HEK293 (cell line): ENCODE measurements at regions not wholly inside any gene's neighbourhood (a gene's known extent, or its start where the extent isn't known, plus 50 kb on each side); places are given as distances from the start of the nearest gene placed in this dataset.

Source experiments
- AEBP2 ChIP-seq: fragments of 450-650 bp; formaldehyde crosslinking; IDR thresholded peaks from 2 replicates; pipeline ENCODE4 v1.5.1; 2016; ENCODE audit warnings: missing biosample characterization, missing genetic modification characterization, borderline replicate concordance
- ATF2 ChIP-seq: fragments of 450-650 bp; formaldehyde crosslinking; IDR thresholded peaks from 2 replicates; pipeline ENCODE4 v1.5.1; 2016; ENCODE audit warnings: missing biosample characterization, missing genetic modification characterization, low read depth
- BCL11B ChIP-seq: fragments of 450-650 bp; formaldehyde crosslinking; IDR thresholded peaks from 2 replicates; pipeline ENCODE4 v1.5.1; 2016; ENCODE audit warnings: low read depth, missing biosample characterization, missing genetic modification characterization
- HOXA7 ChIP-seq: sonication (generic); formaldehyde crosslinking; IDR thresholded peaks from 2 replicates; pipeline ENCODE4 v1.8.1; 2022; ENCODE audit warnings: missing genetic modification reagents, borderline replicate concordance
- HOXC10 ChIP-seq: sonication (generic); formaldehyde crosslinking; IDR thresholded peaks from 2 replicates; pipeline ENCODE4 v1.8.1; 2023; ENCODE audit warnings: mild to moderate bottlenecking, missing genetic modification reagents
- KLF10 ChIP-seq: fragments of 450-650 bp; IDR thresholded peaks from 2 replicates; pipeline ENCODE4 v1.5.1; 2018; ENCODE audit warnings: missing biosample characterization, mild to moderate bottlenecking, missing genetic modification characterization
- SETDB1 ChIP-seq: IDR thresholded peaks from one replicate; pipeline ENCODE4 v1.6.1; 2017; ENCODE audit warnings: mild to moderate bottlenecking, low read length, moderate library complexity, mixed read lengths; ENCODE audit not compliant: insufficient read length
- TSHZ1 ChIP-seq: fragments of 450-650 bp; formaldehyde crosslinking; IDR thresholded peaks from 2 replicates; pipeline ENCODE4 v1.5.1; 2016; ENCODE audit warnings: missing biosample characterization, missing genetic modification characterization, borderline replicate concordance
- ZBTB8A ChIP-seq: fragments of 450-650 bp; formaldehyde crosslinking; IDR thresholded peaks from 2 replicates; pipeline ENCODE4 v1.5.1; 2016; ENCODE audit warnings: missing biosample characterization, missing genetic modification characterization
- ZFP41 ChIP-seq: fragments of 450-650 bp; formaldehyde crosslinking; IDR thresholded peaks from 2 replicates; pipeline ENCODE4 v1.5.1; 2016; ENCODE audit warnings: missing biosample characterization, missing genetic modification characterization, borderline replicate concordance
- ZNF121 ChIP-seq: fragments of 450-650 bp; formaldehyde crosslinking; IDR thresholded peaks from 2 replicates; pipeline ENCODE4 v1.5.1; 2016; ENCODE audit warnings: missing biosample characterization, missing genetic modification characterization
- ZNF132 ChIP-seq: fragments of 450-650 bp; formaldehyde crosslinking; IDR thresholded peaks from 2 replicates; pipeline ENCODE4 v1.5.1; 2017; ENCODE audit warnings: missing biosample characterization, missing genetic modification characterization, borderline replicate concordance
- ZNF133 ChIP-seq: fragments of 450-650 bp; formaldehyde crosslinking; IDR thresholded peaks from 2 replicates; pipeline ENCODE4 v1.5.1; 2016; ENCODE audit warnings: missing biosample characterization, missing genetic modification characterization
- ZNF184 ChIP-seq: fragments of 450-650 bp; IDR thresholded peaks from 2 replicates; pipeline ENCODE4 v1.5.1; 2018; ENCODE audit warnings: missing biosample characterization, mild to moderate bottlenecking, missing genetic modification characterization
- ZNF311 ChIP-seq: fragments of 450-650 bp; formaldehyde crosslinking; IDR thresholded peaks from 2 replicates; pipeline ENCODE4 v1.5.1; 2017; ENCODE audit warnings: missing biosample characterization, missing genetic modification characterization, borderline replicate concordance
- ZNF324 ChIP-seq: fragments of 450-650 bp; formaldehyde crosslinking; IDR thresholded peaks from 2 replicates; pipeline ENCODE4 v1.5.1; 2016; ENCODE audit warnings: missing biosample characterization, missing genetic modification characterization
- ZNF404 ChIP-seq: fragments of 450-650 bp; formaldehyde crosslinking; IDR thresholded peaks from 2 replicates; pipeline ENCODE4 v1.5.1; 2017; ENCODE audit warnings: missing biosample characterization, missing genetic modification characterization
- ZNF529 ChIP-seq: fragments of 450-650 bp; formaldehyde crosslinking; IDR thresholded peaks from 2 replicates; pipeline ENCODE4 v1.5.1; 2017; ENCODE audit warnings: missing genetic modification characterization, missing biosample characterization; ENCODE audit not compliant: insufficient replicate concordance
- ZNF544 ChIP-seq: fragments of 450-650 bp; formaldehyde crosslinking; IDR thresholded peaks from 2 replicates; pipeline ENCODE4 v1.5.0; 2017; ENCODE audit warnings: missing biosample characterization, missing genetic modification characterization
- ZNF654 ChIP-seq: fragments of 450-650 bp; formaldehyde crosslinking; IDR thresholded peaks from 2 replicates; pipeline ENCODE4 v1.5.1; 2016; ENCODE audit warnings: low read depth, missing biosample characterization, missing genetic modification characterization
- ZNF658 ChIP-seq: fragments of 450-650 bp; formaldehyde crosslinking; IDR thresholded peaks from 2 replicates; pipeline ENCODE4; 2016; ENCODE audit warnings: missing biosample characterization, missing genetic modification characterization
- ZNF701 ChIP-seq: fragments of 450-650 bp; formaldehyde crosslinking; IDR thresholded peaks from 2 replicates; pipeline ENCODE4 v1.5.1; 2016; ENCODE audit warnings: missing biosample characterization, missing genetic modification characterization
- TF ChIP-seq, protein P1 (sequence below): fragments of 450-650 bp; formaldehyde crosslinking; IDR thresholded peaks from 2 replicates; pipeline ENCODE4 v1.5.1; 2016; ENCODE audit warnings: missing biosample characterization, missing genetic modification characterization
- TF ChIP-seq, protein P2 (sequence below): fragments of 450-650 bp; formaldehyde crosslinking; IDR thresholded peaks from 2 replicates; pipeline ENCODE4 v1.5.1; 2016; ENCODE audit warnings: missing biosample characterization, missing genetic modification characterization
- TF ChIP-seq, protein P3 (sequence below): fragments of 450-650 bp; formaldehyde crosslinking; IDR thresholded peaks from 2 replicates; pipeline ENCODE4 v1.5.1; 2016; ENCODE audit warnings: missing biosample characterization, missing genetic modification characterization
- TF ChIP-seq, protein P4 (sequence below): fragments of 450-650 bp; formaldehyde crosslinking; IDR thresholded peaks from 2 replicates; pipeline ENCODE4 v1.5.1; 2016; ENCODE audit warnings: missing biosample characterization, missing genetic modification characterization

- TF ChIP-seq, protein P1, sequence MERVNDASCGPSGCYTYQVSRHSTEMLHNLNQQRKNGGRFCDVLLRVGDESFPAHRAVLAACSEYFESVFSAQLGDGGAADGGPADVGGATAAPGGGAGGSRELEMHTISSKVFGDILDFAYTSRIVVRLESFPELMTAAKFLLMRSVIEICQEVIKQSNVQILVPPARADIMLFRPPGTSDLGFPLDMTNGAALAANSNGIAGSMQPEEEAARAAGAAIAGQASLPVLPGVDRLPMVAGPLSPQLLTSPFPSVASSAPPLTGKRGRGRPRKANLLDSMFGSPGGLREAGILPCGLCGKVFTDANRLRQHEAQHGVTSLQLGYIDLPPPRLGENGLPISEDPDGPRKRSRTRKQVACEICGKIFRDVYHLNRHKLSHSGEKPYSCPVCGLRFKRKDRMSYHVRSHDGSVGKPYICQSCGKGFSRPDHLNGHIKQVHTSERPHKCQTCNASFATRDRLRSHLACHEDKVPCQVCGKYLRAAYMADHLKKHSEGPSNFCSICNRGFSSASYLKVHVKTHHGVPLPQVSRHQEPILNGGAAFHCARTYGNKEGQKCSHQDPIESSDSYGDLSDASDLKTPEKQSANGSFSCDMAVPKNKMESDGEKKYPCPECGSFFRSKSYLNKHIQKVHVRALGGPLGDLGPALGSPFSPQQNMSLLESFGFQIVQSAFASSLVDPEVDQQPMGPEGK (tag by site-specific recombination) = no peak
- TF ChIP-seq ZNF311 (tag by site-specific recombination) (no peak), ZNF133 (tag by site-specific recombination) (no peak), ZNF701 (tag by site-specific recombination) (no peak), KLF10 (tag by site-specific recombination) (no peak; the same call in 1 of the 2 replicates), ZFP41 (tag by site-specific recombination) (no peak), ZNF404 (tag by site-specific recombination) (no peak), ZNF544 (no peak), ZNF132 (no peak), ZNF658 (tag by site-specific recombination) (no peak), AEBP2 (tag by site-specific recombination) (no peak), ZNF184 (no peak; the same call in 1 of the 2 replicates), SETDB1 (no peak), ZNF654 (tag by site-specific recombination) (no peak), HOXA7 (CRISPR knock-in tag) (no peak), ZNF324 (tag by site-specific recombination) (no peak), BCL11B (tag by site-specific recombination) (no peak), ZNF529 (no peak), ZNF121 (tag by site-specific recombination) (no peak), ATF2 (tag by site-specific recombination) (no peak), ZBTB8A (tag by site-specific recombination) (no peak), HOXC10 (no peak), TSHZ1 (tag by site-specific recombination) (peak; percentile 50; the same call in 1 of the 2 replicates)
- TF ChIP-seq, protein P2, sequence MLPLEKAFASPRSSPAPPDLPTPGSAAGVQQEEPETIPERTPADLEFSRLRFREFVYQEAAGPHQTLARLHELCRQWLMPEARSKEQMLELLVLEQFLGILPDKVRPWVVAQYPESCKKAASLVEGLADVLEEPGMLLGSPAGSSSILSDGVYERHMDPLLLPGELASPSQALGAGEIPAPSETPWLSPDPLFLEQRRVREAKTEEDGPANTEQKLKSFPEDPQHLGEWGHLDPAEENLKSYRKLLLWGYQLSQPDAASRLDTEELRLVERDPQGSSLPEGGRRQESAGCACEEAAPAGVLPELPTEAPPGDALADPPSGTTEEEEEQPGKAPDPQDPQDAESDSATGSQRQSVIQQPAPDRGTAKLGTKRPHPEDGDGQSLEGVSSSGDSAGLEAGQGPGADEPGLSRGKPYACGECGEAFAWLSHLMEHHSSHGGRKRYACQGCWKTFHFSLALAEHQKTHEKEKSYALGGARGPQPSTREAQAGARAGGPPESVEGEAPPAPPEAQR (tag by site-specific recombination) = no peak
- TF ChIP-seq, protein P3, sequence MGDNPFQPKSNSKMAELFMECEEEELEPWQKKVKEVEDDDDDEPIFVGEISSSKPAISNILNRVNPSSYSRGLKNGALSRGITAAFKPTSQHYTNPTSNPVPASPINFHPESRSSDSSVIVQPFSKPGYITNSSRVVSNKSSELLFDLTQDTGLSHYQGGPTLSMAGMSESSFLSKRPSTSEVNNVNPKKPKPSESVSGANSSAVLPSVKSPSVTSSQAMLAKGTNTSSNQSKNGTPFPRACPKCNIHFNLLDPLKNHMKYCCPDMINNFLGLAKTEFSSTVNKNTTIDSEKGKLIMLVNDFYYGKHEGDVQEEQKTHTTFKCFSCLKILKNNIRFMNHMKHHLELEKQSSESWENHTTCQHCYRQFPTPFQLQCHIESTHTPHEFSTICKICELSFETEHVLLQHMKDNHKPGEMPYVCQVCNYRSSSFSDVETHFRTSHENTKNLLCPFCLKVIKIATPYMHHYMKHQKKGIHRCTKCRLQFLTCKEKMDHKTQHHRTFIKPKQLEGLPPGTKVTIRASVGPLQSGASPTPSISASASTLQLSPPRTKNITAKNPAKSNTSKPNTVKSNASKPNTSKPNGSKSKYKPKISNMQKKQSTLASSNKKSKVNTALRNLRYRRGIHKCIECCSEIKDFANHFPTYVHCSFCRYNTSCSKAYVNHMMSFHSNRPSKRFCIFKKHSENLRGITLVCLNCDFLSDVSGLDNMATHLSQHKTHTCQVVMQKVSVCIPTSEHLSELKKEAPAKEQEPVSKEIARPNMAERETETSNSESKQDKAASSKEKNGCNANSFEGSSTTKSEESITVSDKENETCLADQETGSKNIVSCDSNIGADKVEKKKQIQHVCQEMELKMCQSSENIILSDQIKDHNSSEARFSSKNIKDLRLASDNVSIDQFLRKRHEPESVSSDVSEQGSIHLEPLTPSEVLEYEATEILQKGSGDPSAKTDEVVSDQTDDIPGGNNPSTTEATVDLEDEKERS (tag by site-specific recombination) = no peak
- TF ChIP-seq, protein P4, sequence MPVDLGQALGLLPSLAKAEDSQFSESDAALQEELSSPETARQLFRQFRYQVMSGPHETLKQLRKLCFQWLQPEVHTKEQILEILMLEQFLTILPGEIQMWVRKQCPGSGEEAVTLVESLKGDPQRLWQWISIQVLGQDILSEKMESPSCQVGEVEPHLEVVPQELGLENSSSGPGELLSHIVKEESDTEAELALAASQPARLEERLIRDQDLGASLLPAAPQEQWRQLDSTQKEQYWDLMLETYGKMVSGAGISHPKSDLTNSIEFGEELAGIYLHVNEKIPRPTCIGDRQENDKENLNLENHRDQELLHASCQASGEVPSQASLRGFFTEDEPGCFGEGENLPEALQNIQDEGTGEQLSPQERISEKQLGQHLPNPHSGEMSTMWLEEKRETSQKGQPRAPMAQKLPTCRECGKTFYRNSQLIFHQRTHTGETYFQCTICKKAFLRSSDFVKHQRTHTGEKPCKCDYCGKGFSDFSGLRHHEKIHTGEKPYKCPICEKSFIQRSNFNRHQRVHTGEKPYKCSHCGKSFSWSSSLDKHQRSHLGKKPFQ (tag by site-specific recombination) = 0 out of 2 replicates have a peak, but pooled peaks have one; percentile 27
Observed at GRCh38 chr20:51959066-51959542, 156.8 kb upstream of the SALL4 start (continued).
